HG03159 (cell line): ENCODE measurements at regions not wholly inside any gene's neighbourhood (a gene's known extent, or its start where the extent isn't known, plus 50 kb on each side); places are given as distances from the start of the nearest gene placed in this dataset.

Experiments
- ATAC-seq: cut with Tn5 transposase; IDR thresholded peaks from one replicate; pipeline ENCODE4 v1.9.1; 2021; ENCODE audit warnings: mild to moderate bottlenecking, moderate library complexity; ENCODE audit not compliant: unreplicated experiment

DNA sequence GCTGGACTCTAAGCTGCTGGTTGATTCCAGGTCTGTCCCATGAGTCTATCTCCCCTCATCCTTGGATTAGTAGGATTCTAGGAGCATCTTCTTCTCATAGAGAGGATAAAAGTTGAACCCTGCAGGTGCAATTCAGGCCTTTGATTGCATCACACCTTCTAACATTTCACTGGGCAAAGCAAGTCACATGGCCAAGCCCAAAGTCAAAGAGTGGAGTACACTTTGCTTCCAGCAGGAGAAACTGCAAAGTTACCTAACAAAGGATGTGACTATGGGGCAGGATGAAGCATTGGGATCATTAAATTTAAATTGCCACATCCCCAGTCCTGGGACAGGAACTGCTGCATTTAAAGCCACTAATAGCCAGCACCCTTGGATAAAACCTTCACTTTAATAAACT lies 51.0 kb upstream of the EGFLAM start:
- ATAC-seq, result no peak

DNA sequence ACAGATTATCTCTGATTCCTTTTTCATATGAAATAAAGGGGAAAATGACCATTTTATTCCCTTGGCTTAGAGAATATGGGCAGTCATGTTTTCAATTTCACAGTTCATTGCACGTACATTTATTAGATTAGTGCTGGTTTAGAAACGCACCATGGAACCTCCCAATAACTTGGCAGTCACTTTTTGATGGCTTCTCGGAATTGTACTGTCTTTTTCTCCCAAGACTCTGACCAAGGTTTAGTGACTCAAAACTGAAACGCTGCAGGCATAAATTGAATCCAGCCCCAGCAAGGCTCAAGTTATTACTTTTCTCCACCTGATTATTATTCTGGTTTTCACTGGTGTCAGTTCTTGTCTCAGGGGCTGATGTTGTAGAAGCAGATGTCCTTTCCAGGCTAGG lies 55.6 kb upstream of the EGFLAM start:
- no peak for ATAC-seq

DNA sequence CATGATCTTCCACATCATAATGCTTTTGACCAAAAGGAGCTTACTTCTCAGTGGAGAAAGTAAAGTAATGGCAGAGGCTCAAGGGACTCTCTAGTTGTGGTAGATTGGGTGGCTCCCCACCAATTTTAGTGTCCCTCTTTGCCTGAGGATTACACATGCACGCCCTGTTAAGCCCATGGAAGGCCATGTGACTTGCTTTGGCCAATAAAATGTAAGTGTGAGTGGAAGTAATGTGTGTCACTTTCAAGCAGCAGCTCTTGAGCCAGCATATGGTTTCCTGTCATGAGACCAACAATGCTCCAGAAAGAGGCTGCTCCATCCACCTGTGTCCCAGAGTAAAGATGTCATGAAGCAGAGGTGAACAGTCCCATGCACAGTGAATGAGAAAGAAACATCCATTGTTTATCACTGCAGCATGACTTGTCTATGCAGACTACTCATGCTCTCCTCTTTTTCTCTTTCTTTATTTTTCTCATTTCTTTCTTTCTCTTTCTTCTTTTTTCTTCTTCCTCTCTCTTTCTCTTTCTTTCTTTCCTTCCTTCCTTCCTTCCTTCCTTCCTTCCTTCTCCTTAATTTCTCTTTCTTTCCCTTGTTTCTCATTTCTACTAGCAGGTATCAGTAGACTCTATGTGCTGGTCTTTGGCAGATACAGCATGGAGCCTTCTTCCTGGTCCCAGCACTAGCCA lies 57.3 kb upstream of the EGFLAM start:
- ATAC-seq, result no peak

DNA sequence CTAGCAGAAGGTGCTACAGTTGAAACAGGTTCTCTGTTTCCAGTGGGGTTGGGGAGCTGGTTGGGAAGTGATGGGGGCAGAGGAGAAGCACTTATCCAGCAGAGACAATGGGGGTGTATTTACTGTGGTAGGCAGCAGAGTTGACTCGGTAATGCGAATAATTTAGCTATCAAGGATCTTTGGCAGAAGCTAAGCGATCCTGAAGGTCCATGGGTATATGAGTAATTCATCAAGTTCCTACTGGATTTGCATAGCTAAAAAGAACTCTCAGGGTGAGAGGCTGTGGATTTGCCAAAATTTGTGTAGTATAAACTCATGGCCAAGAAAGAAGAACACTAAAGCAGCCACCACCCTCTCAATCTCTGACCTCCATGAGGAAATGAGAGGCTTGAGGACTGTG lies 61.2 kb upstream of the EGFLAM start:
- no peak for ATAC-seq

DNA sequence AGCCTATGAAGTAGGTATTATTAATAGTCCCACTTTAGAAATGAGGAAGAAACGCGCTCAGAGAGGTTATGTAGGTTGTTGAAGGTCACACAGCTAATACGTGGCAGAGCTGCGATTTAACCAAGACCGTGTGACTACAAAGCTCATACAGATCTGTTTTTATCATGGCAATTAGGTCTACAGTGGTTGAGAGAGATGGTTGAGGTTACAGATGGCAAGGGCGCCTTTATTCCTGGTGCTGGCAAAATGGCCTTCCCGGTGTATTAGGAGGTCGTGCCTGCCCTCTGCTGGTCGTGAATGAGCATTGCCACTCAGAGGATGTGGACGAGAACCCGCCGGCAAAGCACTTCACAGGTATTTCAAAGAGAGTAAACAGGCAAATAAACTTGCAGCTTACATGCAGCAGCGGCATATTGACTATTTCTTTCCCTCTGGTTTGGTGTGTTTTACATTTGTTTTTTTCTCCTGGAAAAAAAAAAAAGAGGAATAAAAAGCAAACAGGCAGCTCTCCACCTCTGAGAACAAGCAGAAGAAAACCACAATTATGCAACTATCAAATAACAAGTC lies 65.3 kb upstream of the EGFLAM start:
- ATAC-seq, result peak; percentile 84

DNA sequence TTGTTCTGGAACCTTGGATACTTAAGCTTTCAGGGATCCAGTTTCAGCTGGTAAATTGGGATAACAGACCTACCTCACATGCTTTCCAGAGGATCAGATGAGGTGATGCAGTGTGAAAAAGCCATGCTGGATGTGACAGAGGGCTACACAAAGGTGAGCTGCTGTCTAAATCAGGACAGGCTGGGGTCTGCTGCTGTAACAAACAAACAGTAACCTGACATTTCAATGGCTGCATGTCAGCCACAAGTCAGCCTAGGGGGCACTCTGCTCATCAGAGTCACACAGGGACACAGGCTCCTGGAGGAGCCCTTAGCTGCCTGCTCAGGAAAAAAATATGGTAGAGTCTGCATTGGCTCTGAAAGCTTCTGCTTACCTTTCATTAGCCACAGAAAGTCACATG lies 66.7 kb upstream of the EGFLAM start:
- no peak for ATAC-seq

DNA sequence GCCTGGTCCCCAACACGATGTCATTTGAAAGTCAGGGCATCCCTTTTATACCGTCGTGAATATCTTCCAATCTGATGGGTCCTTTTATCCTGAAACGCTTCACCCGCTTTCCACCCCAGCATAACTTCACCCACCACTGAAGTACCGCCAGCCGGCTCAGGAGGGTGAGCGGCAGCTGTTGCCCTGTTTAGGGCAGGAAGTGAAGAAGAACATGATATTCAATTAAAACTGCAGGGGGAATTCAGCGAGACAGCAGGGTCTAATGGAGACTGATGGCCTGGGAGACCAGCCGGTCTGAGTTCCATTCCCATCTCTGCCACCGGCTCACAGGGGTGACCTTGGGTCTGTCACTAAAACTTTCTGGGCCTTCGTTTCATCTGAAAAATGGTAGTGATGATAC lies 68.2 kb upstream of the EGFLAM start:
- no peak for ATAC-seq

DNA sequence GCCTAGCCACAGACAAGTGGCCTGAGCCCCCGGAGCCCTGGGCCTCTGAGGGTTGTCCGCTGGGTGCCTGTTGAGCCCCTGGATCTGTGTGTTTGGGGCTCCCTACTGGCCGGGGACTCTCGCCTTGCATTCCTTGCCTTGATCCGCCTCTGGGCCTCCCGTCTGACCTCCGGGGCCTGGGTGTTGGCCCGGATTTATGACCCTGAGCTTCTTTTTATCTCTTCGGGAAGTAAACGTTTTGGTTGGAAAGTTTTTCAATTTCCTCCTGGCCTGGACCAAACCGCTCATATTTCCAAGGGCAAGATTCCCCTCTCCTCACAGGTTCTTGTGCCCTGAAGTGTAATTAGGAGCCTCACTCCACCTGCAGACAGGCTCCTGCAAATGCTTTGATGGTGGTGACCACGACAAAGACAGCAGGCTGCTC lies 69.3 kb upstream of the EGFLAM start:
- no peak for ATAC-seq

DNA sequence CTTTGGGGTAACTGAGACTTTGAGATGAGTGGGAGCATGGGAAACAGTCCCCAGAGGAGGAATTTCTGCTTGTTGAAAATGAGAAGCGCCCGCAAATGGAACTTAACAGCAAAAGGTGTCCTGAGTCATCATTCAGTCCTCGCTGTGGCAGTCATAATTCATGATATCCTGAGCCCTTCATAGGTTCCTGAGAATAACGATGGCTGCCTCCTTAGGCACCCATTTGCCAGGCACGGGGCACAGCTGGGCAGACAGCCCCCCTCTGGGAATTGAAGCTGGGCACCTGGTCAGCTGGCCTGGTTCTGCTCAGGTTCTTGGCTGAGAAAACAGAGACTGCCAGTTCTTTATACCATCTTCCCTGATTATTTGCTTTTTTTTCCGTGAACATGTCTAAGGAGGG lies 69.8 kb upstream of the EGFLAM start:
- no peak for ATAC-seq

DNA sequence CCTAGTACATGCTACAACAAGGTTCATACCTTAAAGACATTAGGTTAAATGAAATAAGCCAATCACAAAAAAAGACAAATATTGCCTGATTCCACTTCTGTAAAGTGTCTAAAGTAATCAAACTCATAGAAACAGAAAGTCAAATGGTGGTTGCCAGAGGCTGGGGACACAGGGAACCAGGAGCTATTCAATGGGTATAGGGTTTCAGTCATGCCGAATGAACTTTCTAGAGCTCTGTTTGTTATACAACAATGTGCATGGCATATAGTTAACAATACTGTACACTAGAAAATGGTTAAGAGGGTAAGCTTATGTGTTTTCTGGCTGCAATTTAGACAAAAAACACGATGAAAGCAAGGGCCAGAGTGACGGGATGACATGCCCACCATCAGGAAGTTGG lies 70.8 kb upstream of the EGFLAM start:
- no peak for ATAC-seq

DNA sequence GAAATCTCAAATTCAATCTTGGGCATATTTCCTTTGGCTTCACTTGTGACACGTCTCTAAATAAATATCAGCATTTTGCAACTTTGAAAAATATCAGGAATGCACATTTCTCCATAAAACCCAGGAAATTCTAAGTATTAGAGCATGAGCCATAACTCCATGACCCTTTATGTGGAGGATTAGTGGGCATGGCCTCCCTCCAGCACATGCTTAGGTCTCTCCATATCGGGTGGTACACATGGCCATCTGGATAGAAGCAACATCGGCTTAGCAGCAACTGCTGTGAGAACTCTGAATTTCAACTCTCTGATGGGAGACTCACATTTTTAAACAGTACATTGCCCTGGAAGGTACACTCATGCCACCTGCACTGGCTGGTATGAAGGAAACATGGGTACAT lies 73.7 kb upstream of the EGFLAM start:
- no peak for ATAC-seq

DNA sequence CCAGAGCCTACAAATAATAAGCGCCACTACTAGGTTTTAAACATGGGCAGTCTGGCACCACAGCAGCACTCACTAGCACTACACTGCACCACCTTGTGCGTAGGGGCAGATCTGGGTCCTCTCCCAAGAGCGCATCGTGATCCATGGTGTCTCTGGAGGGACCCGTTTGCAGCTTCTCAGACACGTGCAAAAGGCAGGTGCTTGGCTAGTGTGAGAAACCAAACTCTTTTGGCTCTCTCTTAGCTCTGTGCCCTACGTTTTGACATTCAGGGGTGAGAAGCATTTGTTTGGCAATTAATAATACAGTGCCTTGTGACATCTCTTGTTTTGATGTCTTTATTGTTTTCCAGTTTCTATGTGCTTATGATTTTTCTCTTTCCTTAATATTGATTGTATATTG lies 75.4 kb upstream of the EGFLAM start:
- ATAC-seq, result no peak

DNA sequence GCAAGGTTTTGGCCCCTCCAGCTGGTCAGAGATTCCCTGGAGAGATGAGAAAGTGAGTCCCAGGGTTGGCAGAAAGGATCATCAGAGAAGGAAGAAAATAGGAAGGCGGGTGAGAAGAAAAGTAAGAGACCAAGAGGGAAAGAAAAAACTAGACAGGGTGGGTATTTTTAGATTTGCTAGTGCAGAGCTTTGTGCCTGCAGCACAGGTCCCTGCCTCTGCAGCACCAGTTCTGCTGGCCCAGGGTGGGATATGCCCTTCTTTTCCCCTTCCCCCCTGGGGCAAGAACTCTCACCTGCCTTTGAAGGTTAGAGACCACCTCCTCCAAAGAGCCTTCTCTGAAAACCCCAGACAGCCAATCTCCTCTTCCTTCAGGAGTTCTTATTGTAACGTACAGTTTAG lies 90.3 kb upstream of the EGFLAM start:
- no peak for ATAC-seq

DNA sequence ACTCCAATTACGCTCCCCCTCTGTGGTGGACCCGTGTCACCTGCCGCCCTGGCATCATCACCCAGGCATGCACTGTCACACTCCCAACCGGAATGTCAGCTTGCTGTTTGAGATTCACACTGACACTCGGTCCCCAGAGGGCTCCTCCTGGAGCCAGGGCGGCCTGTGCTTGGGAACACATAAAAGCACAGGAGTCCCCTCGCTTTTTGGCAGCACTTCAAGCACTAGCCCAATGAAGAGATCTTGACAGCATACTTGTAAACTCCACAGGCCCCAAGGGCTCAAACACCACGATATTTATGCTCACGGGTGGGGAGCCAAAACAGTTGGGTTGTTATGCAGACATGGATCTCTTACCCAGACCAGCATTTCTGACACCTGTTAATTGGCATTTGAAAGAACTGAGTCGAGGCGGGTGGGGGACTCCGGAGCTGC lies 90.8 kb upstream of the EGFLAM start:
- ATAC-seq, result no peak

DNA sequence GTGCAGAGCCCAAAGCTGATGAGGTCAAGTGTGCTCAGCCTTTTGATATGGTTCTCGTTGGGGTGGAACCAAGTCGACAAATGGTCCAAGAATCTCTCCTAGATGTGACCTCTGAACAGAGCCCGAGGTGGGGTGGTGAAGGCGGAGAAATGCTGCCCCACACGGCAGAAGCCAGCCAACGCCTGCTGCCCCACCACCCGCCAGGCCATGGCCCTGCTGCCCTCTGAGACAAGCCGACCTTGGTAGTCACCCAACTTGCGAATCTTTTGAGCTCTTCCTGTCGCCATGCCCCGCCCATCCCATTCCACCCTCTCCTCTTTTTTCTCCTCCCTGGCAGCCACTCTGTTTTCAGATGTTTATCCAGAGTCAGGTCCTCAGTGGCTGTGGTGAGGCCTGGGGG lies 91.5 kb upstream of the EGFLAM start:
- ATAC-seq, result no peak

DNA sequence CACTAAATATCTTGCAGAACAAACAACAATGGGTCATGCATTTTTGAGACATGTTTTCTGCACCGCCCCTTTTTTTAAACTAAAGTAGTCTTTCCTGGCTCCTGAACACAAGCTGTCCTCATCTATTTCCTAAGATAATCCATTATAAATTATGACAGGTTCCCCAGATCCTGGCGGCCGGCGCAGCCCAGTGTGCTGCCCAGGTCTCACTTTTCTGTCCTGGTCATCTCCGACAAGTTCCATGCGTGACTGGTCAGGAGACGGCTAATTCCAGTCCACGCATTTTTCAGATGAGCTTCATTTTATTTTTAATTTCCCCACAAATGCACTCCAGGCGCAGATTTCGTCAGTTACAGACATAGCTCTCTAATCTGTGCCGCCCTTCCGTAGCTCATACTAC lies 92.9 kb upstream of the EGFLAM start:
- no peak for ATAC-seq

DNA sequence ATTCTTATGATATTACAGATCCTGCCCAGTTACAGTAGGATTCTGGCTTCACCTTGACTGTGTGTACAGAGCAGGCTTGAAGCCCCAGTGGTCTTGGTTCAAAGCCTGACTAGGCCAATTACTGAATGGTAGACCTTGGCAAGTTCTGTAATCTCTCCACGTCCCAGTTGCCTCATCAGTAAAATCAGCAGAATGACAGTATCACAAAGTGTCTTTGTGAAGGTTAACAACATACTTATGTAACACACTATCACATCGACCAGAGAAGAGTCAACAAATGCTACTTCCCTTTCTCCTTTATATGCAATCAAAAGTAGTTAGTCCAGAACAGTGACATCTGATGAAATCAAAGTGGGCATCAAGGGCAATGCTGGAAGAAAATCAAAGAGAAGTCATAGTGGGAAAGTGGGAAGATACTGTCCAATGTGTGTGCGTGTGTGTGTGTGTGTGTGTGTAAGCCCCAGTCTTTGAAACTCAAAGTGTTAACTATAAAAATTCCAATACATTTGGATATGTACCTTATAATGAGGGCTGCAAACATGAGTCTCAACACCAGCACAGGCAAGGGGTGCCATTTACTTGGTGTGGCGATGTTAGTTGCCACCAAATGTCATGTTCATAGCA lies 93.5 kb upstream of the EGFLAM start:
- ATAC-seq, result no peak

DNA sequence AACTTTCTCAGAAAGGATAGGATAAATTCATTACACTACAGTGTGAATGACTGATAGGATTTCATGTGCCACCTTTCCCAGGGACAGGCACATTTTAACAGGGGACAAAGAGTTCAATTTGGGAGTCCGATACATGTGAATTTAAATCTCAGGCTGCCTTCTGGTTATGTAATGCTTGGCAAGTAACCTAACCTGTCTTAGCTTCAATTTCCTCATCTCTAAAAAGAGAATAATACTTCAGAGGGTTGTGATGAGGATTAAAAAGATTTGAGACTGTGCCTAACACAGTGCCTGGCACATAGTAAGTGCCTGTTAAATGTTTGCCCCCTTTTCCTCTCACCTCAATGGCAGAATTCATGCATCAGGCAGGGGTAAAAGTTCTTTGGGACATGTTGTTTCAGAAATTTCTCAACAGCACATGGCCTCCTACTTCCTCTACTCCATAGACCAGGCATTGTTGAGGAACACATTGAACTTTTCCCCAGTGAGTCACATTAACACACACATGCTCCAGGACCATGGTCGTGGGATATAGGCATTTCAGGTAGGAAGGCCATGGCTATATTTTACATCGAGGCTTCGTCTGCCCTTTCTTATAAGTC lies 94.6 kb upstream of the EGFLAM start:
- ATAC-seq, result no peak

DNA sequence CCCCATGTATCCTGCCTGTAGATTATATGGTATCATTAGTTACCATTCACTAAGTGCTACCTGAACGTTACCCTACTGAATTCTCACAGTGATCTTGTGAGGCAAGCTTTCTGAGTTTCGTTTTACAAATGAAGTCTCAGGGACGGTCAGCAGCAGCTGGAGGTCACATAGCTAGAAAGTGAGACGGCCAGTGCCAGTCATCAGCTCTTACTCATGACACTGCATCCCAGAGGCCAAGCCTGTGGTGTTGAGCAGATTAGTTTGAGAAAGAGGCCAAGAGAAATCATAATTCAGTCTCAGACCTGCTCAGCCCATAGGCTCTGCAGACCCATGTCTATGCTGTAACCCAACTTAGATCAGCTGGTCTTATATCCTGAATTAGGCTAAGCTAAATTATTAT lies 95.7 kb upstream of the EGFLAM start:
- ATAC-seq, result no peak

DNA sequence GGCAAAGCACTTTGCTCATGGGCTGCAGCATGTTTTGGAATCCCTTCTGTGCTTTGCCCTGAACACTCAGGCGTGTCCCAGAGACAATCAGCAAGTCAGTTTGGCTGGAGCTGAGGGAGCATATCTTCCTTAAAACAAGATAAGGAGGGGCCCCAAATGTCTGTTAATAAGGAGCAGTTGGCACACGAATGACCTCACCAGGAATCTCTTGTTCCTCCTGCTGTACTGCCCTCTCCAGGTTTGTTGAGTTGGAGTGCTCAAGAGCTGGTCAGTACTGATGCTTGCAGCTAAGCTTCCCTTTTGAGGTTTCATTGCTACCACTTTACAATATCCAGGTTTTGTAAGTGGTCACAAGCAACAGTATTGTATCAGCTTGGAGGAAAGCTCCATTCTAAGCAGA lies 101.3 kb upstream of the EGFLAM start:
- ATAC-seq, result no peak

DNA sequence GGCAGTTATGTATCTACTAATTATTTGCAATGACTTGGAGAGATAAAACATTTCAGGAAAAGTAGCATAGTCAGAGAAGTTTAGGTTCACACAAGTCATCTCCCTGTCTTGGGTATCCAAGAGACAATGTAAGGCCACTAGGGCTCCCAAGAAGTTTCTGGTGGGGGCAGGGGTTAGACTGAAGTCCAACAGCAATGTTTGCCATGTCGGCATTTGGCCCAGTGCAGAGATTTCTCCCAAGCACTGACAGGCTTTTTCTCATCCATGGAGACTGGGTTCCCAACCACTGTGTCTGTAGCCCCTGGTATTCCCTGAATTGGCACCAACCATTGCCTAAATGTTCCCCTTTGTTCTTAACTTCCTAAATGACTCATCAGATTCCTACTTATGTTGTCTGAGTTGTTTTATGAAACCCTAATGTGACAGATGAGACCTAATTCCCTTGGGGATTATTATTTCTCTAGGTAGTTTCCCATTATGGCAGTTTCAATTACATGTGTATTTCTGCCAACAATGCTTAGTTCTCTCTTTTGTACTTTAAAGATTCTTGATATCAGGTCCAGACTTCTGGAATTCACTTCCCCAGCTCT lies 103.6 kb upstream of the EGFLAM start:
- ATAC-seq, result no peak

DNA sequence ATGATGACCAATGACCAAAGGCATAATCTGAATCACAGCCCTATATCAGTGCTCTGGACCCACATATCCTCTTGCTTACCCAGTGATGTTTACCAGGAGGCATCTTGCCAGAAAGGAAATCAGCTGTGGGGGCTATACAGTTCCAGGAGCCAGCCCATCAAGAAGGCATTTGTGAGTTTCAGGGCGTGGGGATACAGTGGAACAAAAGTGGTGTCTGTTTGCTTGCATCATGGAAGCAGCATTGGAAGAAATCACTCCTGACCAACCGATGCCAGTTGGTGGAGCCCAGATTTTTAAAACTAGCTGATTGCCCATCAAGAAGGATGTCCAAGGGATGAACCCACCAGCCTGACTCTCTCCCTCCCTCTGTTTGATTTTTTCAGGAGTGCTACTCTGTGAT lies 106.5 kb upstream of the EGFLAM start:
- no peak for ATAC-seq
